CD4-positive, CD25-positive, alpha-beta regulatory T cell (primary cell): ENCODE measurements at regions not wholly inside any gene's neighbourhood (a gene's known extent, or its start where the extent isn't known, plus 50 kb on each side); places are given as distances from the start of the nearest gene placed in this dataset.
"Not testable (repeated sequence)": the region's sequence is repeated elsewhere in the genome, so short reads cannot be mapped to it uniquely, and the experiment has no call there.

Experiments
- ATAC-seq, 2 donors: fragments of 150-1000 bp; cut with Tn5 transposase; one replicate each; pipeline ENCODE4 v1.10.0; 2021; ENCODE audit warnings: low read depth in 2 of 2, moderate number of reproducible peaks in 2 of 2, moderate library complexity in 1 of 2
- DNase-seq, 3 donors: peaks; one replicate each; pipeline versions ENCODE4 v3.0.0 to v3.0.0-alpha.2; 2012 to 2022; ENCODE audit warnings: mixed read lengths in 1 of 3
- H3K27ac ChIP-seq: one replicate; pipeline ENCODE4 v1.7.0; 2013; ENCODE audit warnings: mild to moderate bottlenecking, low read length; ENCODE audit not compliant: insufficient read depth, poor library complexity, severe bottlenecking
- H3K27me3 ChIP-seq: one replicate; pipeline ENCODE4 v1.7.0; 2013; ENCODE audit warnings: low read length; ENCODE audit not compliant: control insufficient read depth, insufficient read depth
- H3K36me3 ChIP-seq: one replicate; pipeline ENCODE4 v1.7.0; 2013; ENCODE audit warnings: mild to moderate bottlenecking, low read length, moderate library complexity; ENCODE audit not compliant: control insufficient read depth, insufficient read depth
- H3K4me1 ChIP-seq: 2 replicates; pipeline ENCODE4 v1.7.0; 2013; ENCODE audit warnings: mild to moderate bottlenecking, low read length; ENCODE audit not compliant: insufficient read depth, control insufficient read depth, poor library complexity, severe bottlenecking
- H3K4me3 ChIP-seq: one replicate; pipeline ENCODE4 v1.7.0; 2013; ENCODE audit warnings: low read depth, mild to moderate bottlenecking, low read length, moderate library complexity
- H3K9me3 ChIP-seq, 2 experiments: 1 replicate in 1 of 2; 2 replicates in 1 of 2; pipeline ENCODE4 v1.7.0; 2013; ENCODE audit warnings: low read length in 2 of 2, mild to moderate bottlenecking in 1 of 2, moderate library complexity in 1 of 2; ENCODE audit not compliant: control insufficient read depth in 2 of 2
- H3K27ac Mint-ChIP-seq, 3 donors: one replicate each; pipeline ENCODE4 v1.8.0; 2020 to 2022; ENCODE audit warnings: mild to moderate bottlenecking in 3 of 3, mixed read lengths in 3 of 3, moderate library complexity in 2 of 3
- H3K27me3 Mint-ChIP-seq: one replicate; pipeline ENCODE4 v1.8.0; 2022; ENCODE audit warnings: mild to moderate bottlenecking, mixed read lengths
- H3K36me3 Mint-ChIP-seq: one replicate; pipeline ENCODE4 v1.8.0; 2020; ENCODE audit warnings: mixed read lengths
- H3K4me1 Mint-ChIP-seq, 4 donors: one replicate each; pipeline ENCODE4 v1.8.0; 2020 to 2022; ENCODE audit warnings: mixed read lengths in 4 of 4, mild to moderate bottlenecking in 1 of 4
- H3K4me3 Mint-ChIP-seq, 4 donors: one replicate each; pipeline ENCODE4 v1.8.0; 2020 to 2022; ENCODE audit warnings: mild to moderate bottlenecking in 4 of 4, mixed read lengths in 4 of 4, moderate library complexity in 3 of 4
- H3K9me3 Mint-ChIP-seq, 7 donors: one replicate each; pipeline ENCODE4 v1.8.0; 2020 to 2022; ENCODE audit warnings: mixed read lengths in 7 of 7, mild to moderate bottlenecking in 3 of 7, moderate library complexity in 2 of 7

GRCh38 chr2:144748443-144748842, 228.5 kb upstream of the ZEB2 start:
- Histone ChIP-seq H3K4me3 (no peak overlapping the region), H3K9me3 (peaks cover 6 to 15% of the 10 kb centered on the region in 2 experiments), H3K4me1 (no peaks in the 10 kb centered on the region), H3K27ac (no peak overlapping the region), H3K36me3 (no peaks in the 10 kb centered on the region), H3K27me3 (no peaks in the 10 kb centered on the region)
- Mint-ChIP-seq H3K27ac (no peak overlapping the region), H3K27me3 (no peaks in the 10 kb centered on the region), H3K9me3 (peaks cover 0 to 41% (median 13%) of the 10 kb centered on the region in 7 donors), H3K4me3 (no peak overlapping the region), H3K36me3 (no peaks in the 10 kb centered on the region), H3K4me1 (no peaks in the 10 kb centered on the region)
- ATAC-seq (no peak), DNase-seq (no peak)

GRCh38 chr2:144747571-144747970, 227.7 kb upstream of the ZEB2 start:
- Mint-ChIP-seq H3K9me3 (peaks cover 0 to 41% (median 13%) of the 10 kb centered on the region in 7 donors), H3K36me3 (no peaks in the 10 kb centered on the region), H3K27ac (no peak overlapping the region), H3K4me1 (no peaks in the 10 kb centered on the region), H3K27me3 (no peaks in the 10 kb centered on the region), H3K4me3 (no peak overlapping the region)
- no peaks in the 10 kb centered on the region for H3K36me3 ChIP-seq
- no peaks in the 10 kb centered on the region for H3K4me1 ChIP-seq
- no peak for DNase-seq
- H3K4me3 ChIP-seq: no peak overlapping the region
- H3K27me3 ChIP-seq: no peaks in the 10 kb centered on the region
- no peak for ATAC-seq
- H3K27ac ChIP-seq: no peak overlapping the region
- peaks cover 6 to 15% of the 10 kb centered on the region in 2 experiments for H3K9me3 ChIP-seq

GRCh38 chr2:144745424-144745823, 225.5 kb upstream of the ZEB2 start:
- no peaks in the 10 kb centered on the region for H3K36me3 ChIP-seq
- no peak overlapping the region for H3K4me3 ChIP-seq
- ATAC-seq (no peak), DNase-seq (no peak)
- H3K9me3 ChIP-seq: peaks cover 6 to 15% of the 10 kb centered on the region in 2 experiments
- no peaks in the 10 kb centered on the region for H3K4me1 Mint-ChIP-seq
- H3K27ac Mint-ChIP-seq: no peak overlapping the region
- H3K27me3 Mint-ChIP-seq: no peaks in the 10 kb centered on the region
- no peaks in the 10 kb centered on the region for H3K27me3 ChIP-seq
- no peaks in the 10 kb centered on the region for H3K36me3 Mint-ChIP-seq
- H3K27ac ChIP-seq: no peak overlapping the region
- H3K4me3 Mint-ChIP-seq: no peak overlapping the region
- no peaks in the 10 kb centered on the region for H3K4me1 ChIP-seq
- peaks cover 0 to 29% (median 10%) of the 10 kb centered on the region in 7 donors for H3K9me3 Mint-ChIP-seq

- H3K27me3 ChIP-seq: no peaks in the 10 kb centered on the region
- no peaks in the 10 kb centered on the region for H3K36me3 ChIP-seq
- H3K27ac ChIP-seq: no peak overlapping the region
- Mint-ChIP-seq H3K27me3 (peaks cover 5% of the 10 kb centered on the region), H3K9me3 (peaks cover 0 to 10% (median 4%) of the 10 kb centered on the region in 7 donors), H3K36me3 (no peaks in the 10 kb centered on the region), H3K4me3 (no peak overlapping the region), H3K4me1 (no peaks in the 10 kb centered on the region), H3K27ac (no peak overlapping the region)
- no peaks in the 10 kb centered on the region for H3K9me3 ChIP-seq
- ATAC-seq: no peak
- no peak overlapping the region for H3K4me3 ChIP-seq
- DNase-seq: no peak
- H3K4me1 ChIP-seq: no peaks in the 10 kb centered on the region
These were observed 218.8 kb upstream of the ZEB2 start for GRCh38 chr2:144738749-144739148.

- DNase-seq (no peak), ATAC-seq (no peak)
- Mint-ChIP-seq H3K4me3 (no peak overlapping the region), H3K36me3 (no peaks in the 10 kb centered on the region), H3K4me1 (no peaks in the 10 kb centered on the region), H3K27me3 (peaks cover 5% of the 10 kb centered on the region), H3K27ac (no peak overlapping the region), H3K9me3 (peaks cover 0 to 10% (median 2%) of the 10 kb centered on the region in 7 donors)
- H3K4me1 ChIP-seq: no peaks in the 10 kb centered on the region
- H3K27me3 ChIP-seq: no peaks in the 10 kb centered on the region
- H3K4me3 ChIP-seq: no peak overlapping the region
- H3K27ac ChIP-seq: no peak overlapping the region
- no peaks in the 10 kb centered on the region for H3K9me3 ChIP-seq
- no peaks in the 10 kb centered on the region for H3K36me3 ChIP-seq
These were observed 210.8 kb upstream of the ZEB2 start for GRCh38 chr2:144730711-144731110.

- H3K4me3 ChIP-seq, H3K36me3 ChIP-seq, DNase-seq, H3K9me3 Mint-ChIP-seq, H3K4me3 Mint-ChIP-seq, H3K27me3 Mint-ChIP-seq, H3K27ac Mint-ChIP-seq, H3K27me3 ChIP-seq, H3K9me3 ChIP-seq, H3K4me1 ChIP-seq, H3K27ac ChIP-seq, ATAC-seq, H3K4me1 Mint-ChIP-seq, H3K36me3 Mint-ChIP-seq: not testable (repeated sequence)
These were observed 204.5 kb upstream of the ZEB2 start for GRCh38 chr2:144724460-144724859.

GRCh38 chr2:144718376-144718775, 198.5 kb upstream of the ZEB2 start:
- DNase-seq (no peak), ATAC-seq (no peak)
- peaks cover 1 to 13% (median 6%) of the 10 kb centered on the region in 7 donors for H3K9me3 Mint-ChIP-seq
- H3K27me3 Mint-ChIP-seq: no peaks in the 10 kb centered on the region
- no peak overlapping the region for H3K27ac ChIP-seq
- H3K9me3 ChIP-seq: peaks cover 0 to 7% of the 10 kb centered on the region in 2 experiments
- H3K4me1 ChIP-seq: no peaks in the 10 kb centered on the region
- H3K4me3 Mint-ChIP-seq: no peak overlapping the region
- no peaks in the 10 kb centered on the region for H3K27me3 ChIP-seq
- no peaks in the 10 kb centered on the region for H3K36me3 ChIP-seq
- H3K4me3 ChIP-seq: no peak overlapping the region
- no peaks in the 10 kb centered on the region for H3K4me1 Mint-ChIP-seq
- no peaks in the 10 kb centered on the region for H3K36me3 Mint-ChIP-seq
- no peak overlapping the region for H3K27ac Mint-ChIP-seq

- Histone ChIP-seq H3K27ac (no peak overlapping the region), H3K27me3 (no peaks in the 10 kb centered on the region), H3K36me3 (no peaks in the 10 kb centered on the region), H3K4me3 (no peak overlapping the region), H3K4me1 (no peaks in the 10 kb centered on the region), H3K9me3 (peaks cover 0 to 7% of the 10 kb centered on the region in 2 experiments)
- no peaks in the 10 kb centered on the region for H3K4me1 Mint-ChIP-seq
- DNase-seq (no peak), ATAC-seq (no peak)
- H3K27me3 Mint-ChIP-seq: no peaks in the 10 kb centered on the region
- H3K27ac Mint-ChIP-seq: no peak overlapping the region
- peaks cover 1 to 13% (median 6%) of the 10 kb centered on the region in 7 donors for H3K9me3 Mint-ChIP-seq
- H3K4me3 Mint-ChIP-seq: no peak overlapping the region
- H3K36me3 Mint-ChIP-seq: no peaks in the 10 kb centered on the region
These were observed 196.1 kb upstream of the ZEB2 start for GRCh38 chr2:144715992-144716391.
